Left renal cortex interstitium (tissue), 4 donors: ENCODE measurements at regions not wholly inside any gene's neighbourhood (a gene's known extent, or its start where the extent isn't known, plus 50 kb on each side); places are given as distances from the start of the nearest gene placed in this dataset.

Experiments used
- DNase-seq, 4 donors: peaks; one replicate each; pipeline ENCODE4 v3.0.0-alpha.2; 2013; ENCODE audit warnings: low read depth in 4 of 4, low spot score in 2 of 4, missing footprints in 1 of 4

DNA sequence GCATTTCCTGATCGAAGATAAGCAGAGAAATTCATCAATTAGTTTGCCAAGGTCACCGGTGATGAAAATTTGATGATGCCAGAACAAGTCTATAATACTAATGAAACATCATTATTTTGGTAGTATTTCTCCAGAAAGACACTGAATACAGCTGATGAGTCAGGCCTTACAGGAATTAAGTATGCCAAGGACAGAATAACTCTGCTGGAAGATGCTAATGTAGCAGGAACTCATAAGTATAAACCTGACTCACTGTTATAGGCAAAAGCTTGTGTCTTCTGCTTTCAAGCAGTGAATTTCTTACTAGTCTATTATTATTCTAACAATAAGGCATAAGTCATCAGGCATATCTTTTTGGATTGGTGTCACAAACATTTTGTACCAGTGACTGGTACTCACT, 1825.1 kb upstream of the IGFBP7 start:
- no peak for DNase-seq

GRCh38 chr4:58936436-58936835, 1826.3 kb upstream of the IGFBP7 start:
- DNase-seq = no peak

DNA sequence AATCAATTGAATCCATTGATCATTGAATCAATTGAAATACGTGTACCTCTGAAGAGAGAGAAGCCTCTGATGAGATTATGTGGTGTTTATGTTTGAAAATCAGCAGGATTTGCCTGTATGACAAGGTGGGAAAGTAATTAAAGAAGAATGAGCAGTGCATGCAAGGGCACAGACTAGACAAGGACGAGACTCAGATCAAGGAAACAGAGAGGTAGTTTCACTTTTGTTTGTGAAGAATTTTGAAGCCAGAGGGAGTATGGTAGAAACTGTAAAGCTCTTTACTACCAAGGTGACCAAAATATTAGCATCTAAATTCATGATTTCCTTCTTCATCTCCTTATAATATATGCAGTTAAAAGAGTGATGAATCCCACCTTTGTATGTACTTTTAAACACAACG, 1830.0 kb upstream of the IGFBP7 start:
- no peak for DNase-seq

DNA sequence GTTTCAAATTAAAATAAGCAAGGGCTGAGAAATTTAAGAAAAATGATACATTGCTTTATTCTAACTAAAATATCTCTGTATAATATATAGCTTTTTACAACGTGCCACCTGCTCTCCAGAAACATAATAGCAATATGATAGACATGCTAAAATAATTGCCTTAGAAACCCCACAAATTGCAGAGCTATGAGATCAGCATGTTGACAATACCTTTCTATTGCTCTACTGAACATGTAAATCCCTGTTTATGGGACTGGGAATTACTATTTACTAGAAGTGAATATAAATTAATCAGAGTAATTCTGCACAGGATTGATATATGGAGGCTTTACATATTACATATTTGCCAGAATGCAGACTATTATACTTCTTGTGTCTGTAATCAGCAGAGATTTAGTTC, 1831.1 kb upstream of the IGFBP7 start:
- no peak for DNase-seq

- no peak for DNase-seq
Observed at GRCh38 chr4:58953575-58953974, 1843.4 kb upstream of the IGFBP7 start.

- DNase-seq = no peak
Observed at GRCh38 chr4:58957711-58958110, 1847.5 kb upstream of the IGFBP7 start.

DNA sequence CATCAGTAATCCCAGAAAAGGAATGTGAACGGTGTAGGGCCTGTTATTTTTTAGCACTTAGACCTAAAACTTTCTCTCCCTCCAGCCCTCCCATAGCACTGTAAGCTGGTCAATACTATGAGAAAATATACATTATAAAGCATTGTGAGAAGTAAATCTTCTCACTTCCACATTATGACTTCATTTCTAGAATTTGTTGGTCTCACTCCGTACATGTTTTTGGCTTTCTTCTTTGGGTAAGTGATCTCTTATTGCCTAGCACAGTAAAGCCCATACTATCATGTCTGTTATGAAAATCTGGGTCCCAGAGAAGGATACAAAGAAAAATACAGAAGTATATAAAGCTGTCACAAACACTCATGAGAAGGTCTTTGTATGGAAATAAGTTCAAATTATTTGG, 1851.1 kb upstream of the IGFBP7 start:
- DNase-seq = no peak

- no peak for DNase-seq
Observed at GRCh38 chr4:58961925-58962324, 1851.7 kb upstream of the IGFBP7 start.

DNA sequence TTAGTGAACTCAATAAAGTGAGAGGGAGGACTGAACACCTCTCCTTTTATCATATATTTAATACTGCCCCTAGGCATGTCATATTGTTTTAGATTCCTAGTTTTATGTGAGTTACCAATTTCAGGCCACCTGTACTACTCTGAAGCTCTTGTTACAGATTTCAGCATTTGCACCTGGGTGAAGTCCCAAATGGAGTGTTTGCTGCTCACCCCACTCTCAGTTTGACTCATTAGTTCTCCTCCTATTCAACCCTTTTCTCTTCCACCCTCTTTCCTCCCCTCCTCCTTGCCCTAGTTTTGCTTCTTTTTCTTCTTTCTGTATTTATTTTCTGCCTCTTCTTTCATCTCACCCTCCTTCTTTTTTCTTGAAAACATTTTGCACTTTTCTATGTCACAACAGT, 1852.2 kb upstream of the IGFBP7 start:
- no peak for DNase-seq

- DNase-seq = no peak
Observed at GRCh38 chr4:58981828-58982227, 1871.6 kb upstream of the IGFBP7 start.

DNA sequence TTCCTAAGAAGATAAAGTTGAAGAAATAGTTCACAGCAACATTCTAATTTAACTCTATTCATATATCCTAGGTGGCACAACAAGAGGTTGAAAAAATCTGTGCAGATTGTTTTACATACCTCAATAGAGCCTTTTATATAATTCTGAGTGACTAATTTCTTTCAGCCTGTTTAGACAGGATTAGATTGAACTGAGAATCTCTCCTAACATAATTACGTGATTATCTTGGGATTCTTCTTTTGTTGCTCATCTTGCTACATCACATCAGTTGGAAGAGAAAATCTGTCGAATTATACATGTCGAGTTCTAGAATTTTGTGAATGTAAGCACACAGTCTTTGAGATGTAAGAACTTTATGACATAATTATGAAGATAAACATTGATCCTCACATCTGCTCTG, 1873.7 kb upstream of the IGFBP7 start:
- DNase-seq = no peak

- DNase-seq = no peak
Observed at GRCh38 chr4:59002148-59002547, 1892.0 kb upstream of the IGFBP7 start.

GRCh38 chr4:59024257-59024656, 1914.1 kb upstream of the IGFBP7 start:
- DNase-seq = no peak

GRCh38 chr4:59037812-59038211, 1927.6 kb upstream of the IGFBP7 start:
- no peak for DNase-seq

GRCh38 chr4:59039046-59039445, 1928.9 kb upstream of the IGFBP7 start:
- DNase-seq = no peak

- no peak for DNase-seq
Observed at GRCh38 chr4:59044286-59044900, 1934.2 kb upstream of the IGFBP7 start.

GRCh38 chr4:59054086-59054485, 1943.9 kb upstream of the IGFBP7 start:
- no peak for DNase-seq

- no peak for DNase-seq
Observed at GRCh38 chr4:59057804-59058203, 1947.6 kb upstream of the IGFBP7 start.

GRCh38 chr4:59058543-59058942, 1948.4 kb upstream of the IGFBP7 start:
- no peak for DNase-seq

DNA sequence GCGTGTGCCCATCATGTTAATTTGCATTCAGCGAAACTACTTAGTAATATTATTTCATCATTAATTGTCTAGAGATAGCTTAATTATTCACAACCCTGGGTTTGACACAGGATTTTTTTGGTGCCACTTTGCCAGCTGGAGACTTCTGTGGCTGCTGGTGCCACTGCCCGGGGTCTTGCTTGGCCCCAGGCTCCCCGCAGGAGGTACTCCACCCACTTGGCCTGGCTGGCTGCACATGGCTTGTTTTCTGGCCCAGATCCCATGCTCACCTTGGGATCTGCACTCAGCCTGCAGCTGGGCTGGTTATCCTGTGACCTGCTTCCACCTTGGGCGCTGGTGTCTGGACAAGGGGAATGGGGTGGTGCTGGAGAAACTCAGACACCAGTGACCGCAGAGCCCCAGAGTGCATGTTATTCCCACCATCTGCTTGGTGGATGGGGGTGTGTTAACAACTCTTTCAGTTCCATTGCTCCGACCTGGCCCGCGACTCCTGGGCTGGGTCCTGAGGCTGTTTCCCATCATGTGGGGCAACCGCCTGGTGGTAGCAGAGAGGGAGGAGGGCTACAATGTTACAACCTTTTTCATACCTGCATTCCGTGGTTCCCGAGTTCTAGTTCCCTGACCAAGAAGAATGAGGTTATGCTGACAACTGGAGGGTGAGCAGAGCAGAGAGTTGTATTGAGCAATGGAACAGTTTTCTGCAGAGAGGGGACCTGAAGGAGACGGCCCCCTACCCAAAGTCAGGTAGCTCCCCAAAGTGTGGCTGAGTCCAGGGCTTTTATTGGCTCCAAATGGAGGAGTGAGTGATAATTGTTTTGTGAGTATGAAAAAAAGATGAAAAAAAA, 1950.0 kb upstream of the IGFBP7 start:
- no peak for DNase-seq

DNA sequence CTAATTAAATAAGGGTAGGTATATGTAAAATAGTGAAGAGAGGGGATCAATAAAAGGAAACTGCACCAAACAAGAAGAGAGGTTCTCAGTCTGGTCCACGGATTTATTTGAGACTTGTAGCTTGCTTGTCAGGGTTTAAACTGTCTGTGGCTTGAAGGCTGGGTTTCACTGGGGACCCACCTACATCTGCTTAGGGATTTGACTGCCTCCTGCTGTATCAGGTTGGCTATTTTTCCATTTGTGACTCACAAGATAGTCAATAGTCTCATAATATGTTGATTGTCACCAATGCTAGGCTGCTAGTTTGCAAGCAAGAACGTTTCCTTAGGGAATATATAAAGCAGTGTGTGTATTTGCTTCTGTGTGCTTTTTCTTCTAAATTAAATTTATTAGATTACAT, 1950.7 kb upstream of the IGFBP7 start:
- DNase-seq = no peak

DNA sequence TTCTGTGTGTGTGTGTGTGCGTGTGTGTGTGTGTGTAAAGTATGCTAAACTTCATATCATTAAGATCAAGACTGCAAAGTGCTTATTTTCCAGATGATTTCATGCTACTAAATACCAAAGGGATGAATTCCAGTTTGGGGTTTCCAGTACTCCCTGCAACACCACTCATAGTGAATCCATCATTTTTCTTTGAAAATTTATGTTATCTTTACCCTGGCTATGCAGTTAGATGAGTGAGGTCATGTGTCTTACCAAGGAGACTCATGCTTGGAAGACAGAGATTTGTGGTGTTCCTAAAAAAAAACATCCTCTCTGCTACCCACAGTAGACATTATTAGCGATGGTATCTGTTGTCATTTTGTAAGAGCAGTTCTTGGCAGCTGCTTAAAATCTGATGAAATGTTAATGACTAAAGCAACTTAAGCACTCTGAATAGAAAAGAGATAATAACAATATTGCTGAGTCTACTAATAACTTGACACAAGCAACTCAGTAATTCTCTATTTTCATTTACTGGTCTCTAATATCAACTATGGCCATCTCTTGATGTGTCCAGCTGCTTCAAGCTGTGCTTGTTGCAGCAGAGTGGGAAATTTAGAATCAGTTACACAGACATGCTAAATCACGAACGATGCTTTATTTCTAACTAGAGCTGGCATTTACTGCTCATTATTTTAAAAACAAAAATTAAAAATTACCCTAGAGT, 1953.0 kb upstream of the IGFBP7 start:
- DNase-seq = no peak
